Fibroblast of lung (primary cell): ENCODE measurements at regions not wholly inside any gene's neighbourhood (a gene's known extent, or its start where the extent isn't known, plus 50 kb on each side); places are given as distances from the start of the nearest gene placed in this dataset.
"Not testable (repeated sequence)": the region's sequence is repeated elsewhere in the genome, so short reads cannot be mapped to it uniquely, and the experiment has no call there.

ENCODE experiments used
- DNase-seq, 2 donors: peaks; one replicate each; pipeline versions ENCODE4 v3.0.0 to v3.0.0-alpha.2; 2010; ENCODE audit warnings: low read depth in 2 of 2
- H2AFZ ChIP-seq: 2 replicates; pipeline ENCODE4 v1.5.1; 2012; ENCODE audit warnings: low read length, control low read depth, inconsistent platforms
- H3K27ac ChIP-seq: 2 replicates; pipeline ENCODE4 v1.5.1; 2011; ENCODE audit warnings: low read length, control low read depth; ENCODE audit not compliant: insufficient read depth
- H3K27me3 ChIP-seq: 2 replicates; pipeline ENCODE4 v1.5.1; 2011; ENCODE audit warnings: mild to moderate bottlenecking, low read length; ENCODE audit not compliant: control insufficient read depth, insufficient read depth
- H3K36me3 ChIP-seq: 2 replicates; pipeline ENCODE4 v1.5.1; 2011; ENCODE audit warnings: low read length; ENCODE audit not compliant: control insufficient read depth, insufficient read depth
- H3K4me1 ChIP-seq: 2 replicates; pipeline ENCODE4 v1.5.1; 2011; ENCODE audit warnings: low read length; ENCODE audit not compliant: control insufficient read depth, insufficient read depth; ENCODE audit errors: extremely low read depth
- H3K4me2 ChIP-seq: 2 replicates; pipeline ENCODE4 v1.5.1; 2011; ENCODE audit warnings: low read length, control low read depth; ENCODE audit not compliant: insufficient read depth; ENCODE audit errors: extremely low read depth
- H3K4me3 ChIP-seq, 4 experiments: fragments of 200-600 bp in 1 of 4; sonication (generic) in 1 of 4; replicated peaks in 1 of 4; 2 replicates each; pipeline ENCODE4 v1.5.1; 2011 to 2016; ENCODE audit warnings: low read length in 4 of 4, low read depth in 3 of 4, mild to moderate bottlenecking in 3 of 4, control low read depth in 2 of 4, inconsistent platforms in 1 of 4, mixed read lengths in 1 of 4; ENCODE audit not compliant: insufficient read depth in 1 of 4; ENCODE audit errors: control extremely low read depth in 1 of 4
- H3K79me2 ChIP-seq: 2 replicates; pipeline ENCODE4 v1.5.1; 2012; ENCODE audit warnings: mild to moderate bottlenecking, low read length, inconsistent platforms; ENCODE audit not compliant: control insufficient read depth, insufficient read depth
- H3K9ac ChIP-seq: 2 replicates; pipeline ENCODE4 v1.5.1; 2011; ENCODE audit warnings: mild to moderate bottlenecking, low read length, control low read depth; ENCODE audit not compliant: insufficient read depth
- H3K9me3 ChIP-seq: 2 replicates; pipeline ENCODE4 v1.5.1; 2012; ENCODE audit warnings: low read depth, low read length; ENCODE audit not compliant: control insufficient read depth, insufficient read depth
- H4K20me1 ChIP-seq: 2 replicates; pipeline ENCODE4 v1.5.1; 2011; ENCODE audit warnings: low read length; ENCODE audit not compliant: control insufficient read depth, insufficient read depth; ENCODE audit errors: extremely low read depth
- CTCF ChIP-seq, 2 donors: IDR thresholded peaks in 1 of 2; conservative IDR thresholded peaks in 1 of 2; 1 replicate in 1 of 2; 2 replicates in 1 of 2; pipeline ENCODE4 v1.5.1; 2011 to 2012; ENCODE audit warnings: low read length in 2 of 2, control low read depth in 1 of 2, inconsistent platforms in 1 of 2, low read depth in 1 of 2, mild to moderate bottlenecking in 1 of 2
- EZH2 ChIP-seq: IDR thresholded peaks from 2 replicates; pipeline ENCODE4 v1.5.1; 2012; ENCODE audit warnings: low read length, control low read depth, mild to moderate bottlenecking; ENCODE audit errors: missing control alignments

- not testable (repeated sequence) for H3K9me3 ChIP-seq, H3K4me2 ChIP-seq, H2AFZ ChIP-seq, H3K4me3 ChIP-seq, H3K79me2 ChIP-seq, H3K4me1 ChIP-seq, H3K27me3 ChIP-seq, DNase-seq, H3K36me3 ChIP-seq, H3K27ac ChIP-seq, H4K20me1 ChIP-seq, H3K9ac ChIP-seq
Measured at GRCh38 chrX:74358013-74358412, 54.0 kb downstream of the ZCCHC13 start.

GRCh38 chrX:74363914-74364313 lies 57.4 kb upstream of the SLC16A2 start:
- H3K27ac ChIP-seq, result no peak overlapping the region
- DNase-seq, result no peak
- H3K4me3 ChIP-seq, result no peak overlapping the region
- H4K20me1 ChIP-seq, result no peaks in the 10 kb centered on the region
- H3K9ac ChIP-seq, result no peak overlapping the region
- no peaks in the 10 kb centered on the region for H3K36me3 ChIP-seq
- no peak overlapping the region for H3K4me2 ChIP-seq
- no peaks in the 10 kb centered on the region for H3K9me3 ChIP-seq
- no peaks in the 10 kb centered on the region for H3K27me3 ChIP-seq
- no peaks in the 10 kb centered on the region for H3K4me1 ChIP-seq
- no peak overlapping the region for H2AFZ ChIP-seq
- no peaks in the 10 kb centered on the region for H3K79me2 ChIP-seq
- TF ChIP-seq CTCF (conservative IDR thresholded peaks at IDR 0.05 in 1 of 2, IDR thresholded peaks at IDR 0.05 in 1 of 2; ENCODE audit: low read depth in 1 of 2, low read length in 2 of 2) (no peak), EZH2 (no peak)

- Histone ChIP-seq H3K9ac (no peak overlapping the region), H3K27me3 (no peaks in the 10 kb centered on the region), H3K27ac (no peak overlapping the region), H3K4me1 (no peaks in the 10 kb centered on the region), H3K4me2 (no peak overlapping the region), H3K36me3 (no peaks in the 10 kb centered on the region), H3K4me3 (no peak overlapping the region), H3K79me2 (no peaks in the 10 kb centered on the region), H4K20me1 (no peaks in the 10 kb centered on the region), H2AFZ (no peak overlapping the region), H3K9me3 (no peaks in the 10 kb centered on the region)
- peak in 1 of 2 donors; percentile 4 for DNase-seq
- TF ChIP-seq CTCF (conservative IDR thresholded peaks at IDR 0.05 in 1 of 2, IDR thresholded peaks at IDR 0.05 in 1 of 2; ENCODE audit: low read depth in 1 of 2, low read length in 2 of 2) (no peak), EZH2 (no peak)
Measured at GRCh38 chrX:74369666-74370065, 51.6 kb upstream of the SLC16A2 start.
